ENCODE measurements at regions not wholly inside any gene's neighbourhood (a gene's known extent, or its start where the extent isn't known, plus 50 kb on each side); places are given as distances from the start of the nearest gene placed in this dataset.

DNA sequence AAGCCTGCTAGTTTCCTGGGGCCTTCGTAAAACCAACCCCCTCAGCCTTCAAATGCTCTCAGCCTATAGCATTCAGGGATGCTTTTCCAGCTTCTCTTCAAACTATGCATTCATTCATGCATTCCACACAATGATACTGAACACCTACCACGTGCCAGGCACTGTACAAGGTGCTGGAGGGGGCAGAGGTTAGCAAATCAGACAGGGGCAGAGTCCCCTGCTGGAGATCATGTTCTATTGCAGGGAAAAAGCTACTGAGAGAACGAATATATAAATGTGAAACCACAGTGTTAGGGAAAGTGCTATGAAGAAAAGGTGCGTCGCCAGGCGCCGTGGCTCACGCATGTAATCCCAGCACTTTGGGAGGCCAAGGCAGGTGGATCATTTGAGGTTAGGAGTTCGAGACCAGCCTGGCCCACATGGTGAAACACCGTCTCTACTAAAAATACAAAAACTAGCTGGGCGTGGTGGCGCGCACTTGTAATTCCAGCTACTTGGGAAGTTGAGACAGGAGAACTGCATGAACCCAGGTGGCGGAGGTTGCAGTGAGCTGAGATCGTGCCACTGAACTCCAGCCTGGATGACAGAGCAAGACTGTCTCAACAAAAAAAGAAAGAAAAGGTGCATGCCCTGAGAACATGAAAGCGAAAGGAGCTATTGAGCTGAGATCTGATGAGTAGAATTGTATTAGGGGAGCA, 64.6 kb upstream of the CALN1 start:
- Histone ChIP-seq H3K27me3 (replicated peaks in 1 of 4; ENCODE audit: control extremely low read depth in 1 of 4, control insufficient read depth in 3 of 4, insufficient read depth in 4 of 4, low read length in 3 of 4) (no peaks in the 10 kb centered on the region), H3K9ac (ENCODE audit: low read length) (no peak overlapping the region), H3K9me3 (ENCODE audit: control extremely low read depth in 1 of 3, control insufficient read depth in 2 of 3, insufficient read depth in 1 of 3, low read length in 2 of 3) (peaks cover 0 to 24% (median 0%) of the 10 kb centered on the region in 3 donors), H4K20me1 (ENCODE audit: control insufficient read depth, insufficient read depth, low read length, poor library complexity, severe bottlenecking) (no peaks in the 10 kb centered on the region), H3K36me3 (replicated peaks in 1 of 2; ENCODE audit: control extremely low read depth in 1 of 2, control insufficient read depth in 1 of 2, extremely low read depth in 1 of 2, insufficient read depth in 2 of 2, low read length in 1 of 2) (no peaks in the 10 kb centered on the region), H2AFZ (ENCODE audit: insufficient read depth, low read depth, low read length, poor library complexity, severe bottlenecking) (no peak overlapping the region), H3K4me3 (ENCODE audit: control extremely low read depth in 1 of 5, extremely low read depth in 1 of 5, insufficient read depth in 1 of 5, low read depth in 2 of 5, low read length in 4 of 5) (no peak overlapping the region), H3K27ac (ENCODE audit: low read length in 2 of 2) (no peak overlapping the region), H3K4me2 (replicated peaks; ENCODE audit: low read depth, low read length, poor library complexity, severe bottlenecking) (no peak overlapping the region), H3K79me2 (ENCODE audit: control insufficient read depth, insufficient read depth, low read length) (no peaks in the 10 kb centered on the region), H3K4me1 (ENCODE audit: control insufficient read depth in 2 of 2, insufficient read depth in 2 of 2, low read length in 2 of 2) (no peaks in the 10 kb centered on the region)
- Mint-ChIP-seq H3K27me3 (no peaks in the 10 kb centered on the region), H3K4me3 (no peak overlapping the region), H3K9me3 (ENCODE audit: insufficient read depth) (peaks cover 4% of the 10 kb centered on the region), H3K4me1 (no peaks in the 10 kb centered on the region), H3K27ac (no peak overlapping the region)
- ChIA-PET POLR2A (no interaction called here), CTCF (interaction anchor here (0.8 kb wide), 1 partner anchor 20 kb away, joined by 4 read pairs; no protein-coding TSS in a partner anchor)
- WGBS (ENCODE audit: insufficient coverage), result 94% methylated on average over 13 of the region's 16 CpGs
- TF ChIP-seq, protein P1, sequence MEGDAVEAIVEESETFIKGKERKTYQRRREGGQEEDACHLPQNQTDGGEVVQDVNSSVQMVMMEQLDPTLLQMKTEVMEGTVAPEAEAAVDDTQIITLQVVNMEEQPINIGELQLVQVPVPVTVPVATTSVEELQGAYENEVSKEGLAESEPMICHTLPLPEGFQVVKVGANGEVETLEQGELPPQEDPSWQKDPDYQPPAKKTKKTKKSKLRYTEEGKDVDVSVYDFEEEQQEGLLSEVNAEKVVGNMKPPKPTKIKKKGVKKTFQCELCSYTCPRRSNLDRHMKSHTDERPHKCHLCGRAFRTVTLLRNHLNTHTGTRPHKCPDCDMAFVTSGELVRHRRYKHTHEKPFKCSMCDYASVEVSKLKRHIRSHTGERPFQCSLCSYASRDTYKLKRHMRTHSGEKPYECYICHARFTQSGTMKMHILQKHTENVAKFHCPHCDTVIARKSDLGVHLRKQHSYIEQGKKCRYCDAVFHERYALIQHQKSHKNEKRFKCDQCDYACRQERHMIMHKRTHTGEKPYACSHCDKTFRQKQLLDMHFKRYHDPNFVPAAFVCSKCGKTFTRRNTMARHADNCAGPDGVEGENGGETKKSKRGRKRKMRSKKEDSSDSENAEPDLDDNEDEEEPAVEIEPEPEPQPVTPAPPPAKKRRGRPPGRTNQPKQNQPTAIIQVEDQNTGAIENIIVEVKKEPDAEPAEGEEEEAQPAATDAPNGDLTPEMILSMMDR (IDR thresholded peaks at IDR 0.05), result no peak
- TF ChIP-seq EZH2 (IDR thresholded peaks at IDR 0.05; ENCODE audit: borderline replicate concordance, insufficient read depth, low read depth, low read length, poor library complexity, severe bottlenecking), result no peak
- ATAC-seq (ENCODE audit: low read depth) (no peak), DNase-seq (no peak)
- intact Hi-C loops (cut with micrococcal nuclease), result no loop called here

DNA sequence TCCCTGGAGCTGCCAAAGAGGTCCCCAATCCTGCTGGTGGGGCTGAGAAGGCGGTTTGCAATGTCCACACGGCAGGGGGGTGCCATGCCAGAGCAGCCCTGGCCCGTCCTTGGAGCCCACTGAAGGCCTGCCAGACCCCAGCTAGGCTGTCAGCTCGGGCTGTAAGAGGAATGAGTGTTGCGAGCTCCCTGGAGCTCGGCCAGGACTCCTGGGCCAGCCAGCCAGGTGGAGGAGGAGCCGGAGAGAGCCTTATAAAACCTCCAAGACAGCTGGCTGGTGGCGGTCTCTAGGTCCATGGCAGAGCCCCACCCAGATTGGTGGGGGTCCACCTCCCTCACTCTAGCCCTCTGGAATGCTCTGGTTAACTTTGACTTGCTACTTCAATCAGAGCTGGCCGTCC, 55.1 kb upstream of the CALN1 start:
- ChIA-PET CTCF (no interaction called here), POLR2A (no interaction called here)
- Histone ChIP-seq H2AFZ (ENCODE audit: insufficient read depth, low read depth, low read length, poor library complexity, severe bottlenecking) (no peak overlapping the region), H3K27ac (ENCODE audit: low read length in 2 of 2) (no peak overlapping the region), H3K9ac (ENCODE audit: low read length) (no peak overlapping the region), H3K4me2 (replicated peaks; ENCODE audit: low read depth, low read length, poor library complexity, severe bottlenecking) (no peak overlapping the region), H3K27me3 (replicated peaks in 1 of 4; ENCODE audit: control extremely low read depth in 1 of 4, control insufficient read depth in 3 of 4, insufficient read depth in 4 of 4, low read length in 3 of 4) (peaks cover 0 to 6% (median 0%) of the 10 kb centered on the region in 4 experiments), H3K4me1 (ENCODE audit: control insufficient read depth in 2 of 2, insufficient read depth in 2 of 2, low read length in 2 of 2) (no peaks in the 10 kb centered on the region), H3K4me3 (ENCODE audit: control extremely low read depth in 1 of 5, extremely low read depth in 1 of 5, insufficient read depth in 1 of 5, low read depth in 2 of 5, low read length in 4 of 5) (no peak overlapping the region), H4K20me1 (ENCODE audit: control insufficient read depth, insufficient read depth, low read length, poor library complexity, severe bottlenecking) (no peaks in the 10 kb centered on the region), H3K79me2 (ENCODE audit: control insufficient read depth, insufficient read depth, low read length) (no peaks in the 10 kb centered on the region), H3K9me3 (ENCODE audit: control extremely low read depth in 1 of 3, control insufficient read depth in 2 of 3, insufficient read depth in 1 of 3, low read length in 2 of 3) (peaks cover 0 to 29% (median 0%) of the 10 kb centered on the region in 3 donors), H3K36me3 (replicated peaks in 1 of 2; ENCODE audit: control extremely low read depth in 1 of 2, control insufficient read depth in 1 of 2, extremely low read depth in 1 of 2, insufficient read depth in 2 of 2, low read length in 1 of 2) (no peaks in the 10 kb centered on the region)
- no peak overlapping the region for H3K27ac Mint-ChIP-seq
- no peak overlapping the region for H3K4me3 Mint-ChIP-seq
- DNase-seq, result no peak
- H3K27me3 Mint-ChIP-seq, result no peaks in the 10 kb centered on the region
- TF ChIP-seq EZH2 (IDR thresholded peaks at IDR 0.05; ENCODE audit: borderline replicate concordance, insufficient read depth, low read depth, low read length, poor library complexity, severe bottlenecking), result no peak
- TF ChIP-seq, protein P1 (IDR thresholded peaks at IDR 0.05), result no peak
- no peak for ATAC-seq (ENCODE audit: low read depth)
- H3K4me1 Mint-ChIP-seq, result no peaks in the 10 kb centered on the region
- intact Hi-C loops (cut with micrococcal nuclease), result no loop called here
- peaks cover 4% of the 10 kb centered on the region for H3K9me3 Mint-ChIP-seq (ENCODE audit: insufficient read depth)
- WGBS (ENCODE audit: insufficient coverage), result 87% methylated on average over 6 of the region's 9 CpGs

All from B cell (primary cell).